IPS-18a (cell line): ENCODE measurements at regions not wholly inside any gene's neighbourhood (a gene's known extent, or its start where the extent isn't known, plus 50 kb on each side); places are given as distances from the start of the nearest gene placed in this dataset.

Source experiments
- H3K27ac ChIP-seq: one replicate; pipeline ENCODE4 v1.5.1; 2013; ENCODE audit warnings: low read length
- H3K27me3 ChIP-seq: one replicate; pipeline ENCODE4 v1.6.1; 2013; ENCODE audit warnings: mild to moderate bottlenecking, low read length; ENCODE audit not compliant: control insufficient read depth, insufficient read depth
- H3K36me3 ChIP-seq: one replicate; pipeline ENCODE4 v1.6.1; 2013; ENCODE audit warnings: low read depth, low read length; ENCODE audit not compliant: control insufficient read depth
- H3K4me1 ChIP-seq: one replicate; pipeline ENCODE4 v1.6.1; 2013; ENCODE audit warnings: low read depth, low read length; ENCODE audit not compliant: control insufficient read depth
- H3K4me3 ChIP-seq: one replicate; pipeline ENCODE4 v1.5.1; 2013; ENCODE audit warnings: low read length
- H3K9ac ChIP-seq: one replicate; pipeline ENCODE4 v1.6.1; 2013; ENCODE audit warnings: mild to moderate bottlenecking, low read length, moderate library complexity
- H3K9me3 ChIP-seq: one replicate; pipeline ENCODE4 v1.6.1; 2013; ENCODE audit warnings: low read depth, low read length; ENCODE audit not compliant: control insufficient read depth

DNA sequence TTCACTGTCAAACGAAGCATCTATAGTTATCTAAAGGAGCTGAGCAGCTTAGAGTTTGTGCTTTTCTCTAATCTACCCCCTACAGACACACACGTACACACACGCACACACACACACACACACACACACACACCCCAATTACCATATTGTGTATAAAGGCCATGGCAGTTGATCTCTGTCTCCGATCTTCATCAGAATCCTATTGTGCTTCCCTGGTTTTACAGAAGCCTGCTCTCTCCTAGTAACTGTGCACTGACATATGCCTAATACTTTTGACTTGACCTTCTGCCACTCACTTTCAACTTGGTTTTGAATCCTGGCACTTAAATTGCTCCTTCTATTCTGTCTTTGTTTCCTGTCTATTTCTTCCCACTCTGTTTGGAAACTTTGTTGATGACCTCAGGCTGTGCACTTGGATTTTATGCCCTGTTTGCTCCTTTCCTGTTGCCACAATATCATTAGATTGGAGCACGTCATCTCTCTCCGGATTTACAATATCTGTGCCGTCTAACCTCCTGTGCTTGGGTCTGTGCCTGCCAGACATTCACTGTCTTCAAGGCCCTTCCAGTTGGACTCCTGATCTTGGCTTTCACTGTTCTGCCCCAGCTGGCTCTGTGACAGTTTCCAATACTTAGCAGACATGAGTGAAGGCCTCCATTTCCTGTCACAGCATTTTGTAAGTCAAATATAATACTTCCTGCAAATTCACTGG lies 928.1 kb downstream of the FAT4 start:
- no peak overlapping the region for H3K4me3 ChIP-seq
- no peaks in the 10 kb centered on the region for H3K4me1 ChIP-seq
- H3K9ac ChIP-seq: no peak overlapping the region
- no peaks in the 10 kb centered on the region for H3K36me3 ChIP-seq
- H3K9me3 ChIP-seq: no peaks in the 10 kb centered on the region
- H3K27me3 ChIP-seq: no peaks in the 10 kb centered on the region
- H3K27ac ChIP-seq: no peak overlapping the region

GRCh38 chr4:126247409-126247808 lies 932.7 kb downstream of the FAT4 start:
- H3K27ac ChIP-seq: no peak overlapping the region
- no peaks in the 10 kb centered on the region for H3K36me3 ChIP-seq
- no peaks in the 10 kb centered on the region for H3K27me3 ChIP-seq
- no peak overlapping the region for H3K4me3 ChIP-seq
- H3K9ac ChIP-seq: no peak overlapping the region
- no peaks in the 10 kb centered on the region for H3K4me1 ChIP-seq
- H3K9me3 ChIP-seq: no peaks in the 10 kb centered on the region

- Histone ChIP-seq H3K9ac (no peak overlapping the region), H3K36me3 (no peaks in the 10 kb centered on the region), H3K4me1 (no peaks in the 10 kb centered on the region), H3K4me3 (no peak overlapping the region), H3K27ac (no peak overlapping the region), H3K27me3 (no peaks in the 10 kb centered on the region), H3K9me3 (no peaks in the 10 kb centered on the region)
Observed at GRCh38 chr4:126250006-126250405, 935.3 kb downstream of the FAT4 start.

- Histone ChIP-seq H3K9ac (no peak overlapping the region), H3K27me3 (no peaks in the 10 kb centered on the region), H3K36me3 (no peaks in the 10 kb centered on the region), H3K9me3 (no peaks in the 10 kb centered on the region), H3K27ac (no peak overlapping the region), H3K4me3 (no peak overlapping the region), H3K4me1 (no peaks in the 10 kb centered on the region)
Observed at GRCh38 chr4:126251169-126251568, 936.4 kb downstream of the FAT4 start.

- no peaks in the 10 kb centered on the region for H3K9me3 ChIP-seq
- H3K36me3 ChIP-seq: no peaks in the 10 kb centered on the region
- no peak overlapping the region for H3K4me3 ChIP-seq
- no peaks in the 10 kb centered on the region for H3K4me1 ChIP-seq
- no peak overlapping the region for H3K9ac ChIP-seq
- H3K27ac ChIP-seq: no peak overlapping the region
- H3K27me3 ChIP-seq: no peaks in the 10 kb centered on the region
Observed at GRCh38 chr4:126262665-126263064, 947.9 kb downstream of the FAT4 start.

DNA sequence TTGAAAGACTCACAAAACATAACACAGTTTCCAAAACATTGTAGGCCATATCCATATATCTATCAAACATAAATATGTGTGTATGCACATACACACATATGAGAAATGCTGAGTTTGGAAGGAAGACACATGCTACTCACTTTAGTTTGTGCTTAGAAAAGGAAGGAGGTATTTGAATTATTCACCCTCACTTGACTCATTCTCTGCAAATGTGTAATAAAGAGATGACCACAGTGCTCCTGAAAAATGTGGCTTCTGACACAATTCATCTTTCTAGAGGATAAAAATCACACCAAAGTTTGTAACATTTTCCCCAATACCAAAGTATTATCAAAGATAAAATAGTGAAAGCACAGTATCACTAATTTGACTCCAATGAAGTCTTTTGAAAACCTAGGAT lies 950.1 kb downstream of the FAT4 start:
- Histone ChIP-seq H3K36me3 (no peaks in the 10 kb centered on the region), H3K9me3 (no peaks in the 10 kb centered on the region), H3K27me3 (no peaks in the 10 kb centered on the region), H3K9ac (no peak overlapping the region), H3K4me1 (no peaks in the 10 kb centered on the region), H3K4me3 (no peak overlapping the region), H3K27ac (no peak overlapping the region)

DNA sequence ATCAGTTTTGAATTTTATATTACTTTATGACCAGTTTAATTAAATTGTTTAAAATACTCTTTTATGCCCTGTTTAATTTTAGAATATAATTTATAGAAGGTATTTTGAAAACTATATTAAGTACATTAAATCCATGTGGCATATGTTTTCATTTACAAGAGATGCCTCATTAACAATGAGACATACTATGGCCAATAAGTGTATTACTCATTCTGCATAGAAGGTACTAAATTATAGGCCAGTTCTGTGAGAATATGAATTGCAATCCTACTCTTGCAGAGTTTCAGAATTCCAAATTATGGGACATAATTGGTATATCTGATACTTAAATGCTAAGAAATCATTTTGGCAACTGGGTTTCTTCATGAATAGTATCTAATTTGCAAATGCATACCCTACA lies 951.1 kb downstream of the FAT4 start:
- no peaks in the 10 kb centered on the region for H3K9me3 ChIP-seq
- H3K27ac ChIP-seq: no peak overlapping the region
- no peak overlapping the region for H3K9ac ChIP-seq
- H3K4me1 ChIP-seq: no peaks in the 10 kb centered on the region
- H3K27me3 ChIP-seq: no peaks in the 10 kb centered on the region
- H3K4me3 ChIP-seq: no peak overlapping the region
- no peaks in the 10 kb centered on the region for H3K36me3 ChIP-seq

- Histone ChIP-seq H3K27ac (no peak overlapping the region), H3K4me3 (no peak overlapping the region), H3K9me3 (no peaks in the 10 kb centered on the region), H3K27me3 (no peaks in the 10 kb centered on the region), H3K36me3 (no peaks in the 10 kb centered on the region), H3K9ac (no peak overlapping the region), H3K4me1 (no peaks in the 10 kb centered on the region)
Observed at GRCh38 chr4:126267689-126268088, 952.9 kb downstream of the FAT4 start.

GRCh38 chr4:126268106-126268505 lies 953.4 kb downstream of the FAT4 start:
- Histone ChIP-seq H3K36me3 (no peaks in the 10 kb centered on the region), H3K27ac (no peak overlapping the region), H3K9ac (no peak overlapping the region)

GRCh38 chr4:126269106-126269505 lies 954.4 kb downstream of the FAT4 start:
- Histone ChIP-seq H3K27me3 (no peaks in the 10 kb centered on the region), H3K9ac (no peak overlapping the region), H3K4me3 (no peak overlapping the region), H3K9me3 (no peaks in the 10 kb centered on the region), H3K36me3 (no peaks in the 10 kb centered on the region), H3K4me1 (no peaks in the 10 kb centered on the region), H3K27ac (no peak overlapping the region)

More at GRCh38 chr4:126268106-126268505, 953.4 kb downstream of the FAT4 start:
- no peaks in the 10 kb centered on the region for H3K9me3 ChIP-seq
- H3K4me1 ChIP-seq: no peaks in the 10 kb centered on the region
- H3K27me3 ChIP-seq: no peaks in the 10 kb centered on the region
- H3K4me3 ChIP-seq: no peak overlapping the region

- no peak overlapping the region for H3K4me3 ChIP-seq
- H3K27me3 ChIP-seq: no peaks in the 10 kb centered on the region
- H3K9ac ChIP-seq: no peak overlapping the region
Observed at GRCh38 chr4:126271292-126271691, 956.5 kb downstream of the FAT4 start.

DNA sequence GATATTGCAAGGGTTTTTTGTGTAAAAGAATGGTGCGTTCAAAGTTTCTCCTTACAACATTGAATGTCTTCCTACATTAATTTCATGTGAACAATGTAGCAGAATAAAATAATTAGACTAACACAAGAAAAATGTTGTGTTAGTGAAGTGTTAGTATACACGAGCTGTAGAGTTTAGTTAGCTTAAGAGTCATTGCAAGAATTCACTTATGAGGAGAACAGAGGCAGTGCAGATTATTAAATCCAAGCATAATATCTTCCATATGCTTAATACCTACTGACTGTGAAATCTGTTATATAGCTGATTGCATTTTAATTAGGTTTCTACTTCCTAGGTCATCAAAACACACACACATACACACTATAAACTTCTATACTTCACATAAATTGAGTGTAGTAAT lies 959.0 kb downstream of the FAT4 start:
- Histone ChIP-seq H3K9me3 (no peaks in the 10 kb centered on the region), H3K27ac (no peak overlapping the region)

More at GRCh38 chr4:126271292-126271691, 956.5 kb downstream of the FAT4 start:
- H3K27ac ChIP-seq: no peak overlapping the region
- no peaks in the 10 kb centered on the region for H3K36me3 ChIP-seq
- no peaks in the 10 kb centered on the region for H3K4me1 ChIP-seq
- no peaks in the 10 kb centered on the region for H3K9me3 ChIP-seq

More for the DNA sequence above, 959.0 kb downstream of the FAT4 start:
- Histone ChIP-seq H3K9ac (no peak overlapping the region), H3K36me3 (no peaks in the 10 kb centered on the region), H3K4me1 (no peaks in the 10 kb centered on the region), H3K4me3 (no peak overlapping the region), H3K27me3 (no peaks in the 10 kb centered on the region)
